NCI-H1105 treated with DMSO at 0.1 percent for 48 hours (cell line): ENCODE measurements at regions not wholly inside any gene's neighbourhood (a gene's known extent, or its start where the extent isn't known, plus 50 kb on each side); places are given as distances from the start of the nearest gene placed in this dataset.

ENCODE experiments used
- DNase-seq: peaks from one replicate; lab custom pipeline; 2025; lab: John Stamatoyannopoulos, UW

DNA sequence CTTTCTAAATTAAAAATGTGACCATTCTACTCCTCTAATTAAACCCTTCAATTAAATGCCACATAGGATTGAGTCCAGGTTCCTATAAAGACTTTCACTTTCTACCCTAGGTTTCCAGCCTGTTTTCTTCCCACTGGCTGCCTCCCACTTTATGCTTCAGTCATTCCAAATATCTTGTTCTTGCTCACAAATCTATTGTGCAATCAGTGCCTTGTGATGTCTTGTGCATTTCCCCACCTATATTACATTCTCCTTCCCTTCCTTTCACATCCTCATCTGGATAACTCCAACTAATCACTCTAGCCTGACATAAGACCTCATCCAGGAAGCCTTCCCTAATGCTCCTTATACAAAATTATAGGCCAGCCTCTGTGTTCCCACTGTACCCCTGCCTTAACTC, 281.7 kb upstream of the LRATD1 start:
- no peak for DNase-seq

DNA sequence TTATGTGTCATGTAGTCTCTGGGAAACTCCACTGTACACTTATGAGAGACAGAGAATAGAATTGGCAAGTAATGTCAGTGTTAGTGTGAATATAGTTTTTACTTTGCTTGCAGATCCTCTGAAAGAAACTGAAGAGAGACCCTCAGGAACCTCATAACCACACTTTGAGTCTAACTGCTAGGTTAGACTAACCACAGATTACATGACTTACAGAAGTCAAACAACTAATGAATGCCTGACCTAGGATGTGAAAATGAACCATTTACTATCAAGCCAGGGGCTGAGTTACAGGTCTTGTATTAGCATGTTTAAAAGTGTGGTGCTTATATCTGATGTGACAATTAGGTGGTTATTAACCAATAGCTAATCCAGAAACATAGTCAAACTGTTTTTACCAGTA, 280.4 kb upstream of the LRATD1 start:
- no peak for DNase-seq

- DNase-seq, result no peak
These were observed 278.3 kb upstream of the LRATD1 start for GRCh38 chr2:14354231-14354630.

- DNase-seq, result no peak
These were observed 277.4 kb upstream of the LRATD1 start for GRCh38 chr2:14355102-14355501.

DNA sequence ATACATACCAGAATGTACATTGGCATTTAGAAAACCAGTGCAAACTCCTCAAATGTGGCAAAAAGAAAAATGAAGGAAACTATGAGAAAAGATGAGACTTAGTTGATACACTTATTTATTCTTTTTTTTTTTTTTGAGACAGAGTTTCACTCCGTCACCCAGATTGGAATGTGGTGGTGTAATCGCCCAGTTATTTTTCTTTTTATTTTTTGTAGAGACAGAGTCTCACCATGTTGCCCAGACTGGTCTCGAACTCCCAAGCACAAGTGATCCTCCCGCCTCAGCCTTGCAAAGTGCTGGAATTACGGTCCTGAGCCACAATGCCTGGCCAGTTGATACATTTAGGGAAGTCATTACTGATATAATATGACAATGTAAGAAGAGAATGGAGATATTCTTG, 274.2 kb upstream of the LRATD1 start:
- DNase-seq, result no peak

GRCh38 chr2:14358774-14359173, 273.7 kb upstream of the LRATD1 start:
- no peak for DNase-seq

GRCh38 chr2:14363137-14363536, 269.4 kb upstream of the LRATD1 start:
- no peak for DNase-seq

- no peak for DNase-seq
These were observed 268.5 kb upstream of the LRATD1 start for GRCh38 chr2:14363976-14364375.

GRCh38 chr2:14364471-14364870, 268.0 kb upstream of the LRATD1 start:
- no peak for DNase-seq

GRCh38 chr2:14385043-14385442, 247.5 kb upstream of the LRATD1 start:
- no peak for DNase-seq

GRCh38 chr2:14387332-14387731, 245.2 kb upstream of the LRATD1 start:
- DNase-seq, result no peak

- no peak for DNase-seq
These were observed 243.8 kb upstream of the LRATD1 start for GRCh38 chr2:14388724-14389123.

GRCh38 chr2:14396533-14397083, 235.9 kb upstream of the LRATD1 start:
- no peak for DNase-seq

DNA sequence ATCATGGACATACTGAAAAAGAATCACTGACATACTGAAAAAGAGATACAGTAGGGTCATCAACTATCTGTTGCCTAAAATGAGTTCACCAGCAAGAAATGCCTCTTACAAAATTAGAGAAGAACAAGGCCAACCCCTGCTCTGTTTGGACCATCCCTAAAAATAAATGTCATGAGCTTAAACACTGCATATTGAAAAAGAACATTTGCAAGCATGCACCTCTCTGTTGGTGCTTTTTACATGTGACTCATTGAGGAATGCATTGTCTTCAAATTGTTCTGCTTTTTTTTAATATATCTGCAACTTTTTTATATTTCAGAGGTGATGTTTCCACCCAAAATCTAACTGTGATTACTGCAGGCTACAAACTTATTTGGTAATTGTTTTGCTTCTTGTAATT, 233.9 kb upstream of the LRATD1 start:
- DNase-seq, result no peak

GRCh38 chr2:14401873-14402272, 230.6 kb upstream of the LRATD1 start:
- DNase-seq, result peak; percentile 95

- DNase-seq, result no peak
These were observed 223.8 kb upstream of the LRATD1 start for GRCh38 chr2:14408695-14409094.

DNA sequence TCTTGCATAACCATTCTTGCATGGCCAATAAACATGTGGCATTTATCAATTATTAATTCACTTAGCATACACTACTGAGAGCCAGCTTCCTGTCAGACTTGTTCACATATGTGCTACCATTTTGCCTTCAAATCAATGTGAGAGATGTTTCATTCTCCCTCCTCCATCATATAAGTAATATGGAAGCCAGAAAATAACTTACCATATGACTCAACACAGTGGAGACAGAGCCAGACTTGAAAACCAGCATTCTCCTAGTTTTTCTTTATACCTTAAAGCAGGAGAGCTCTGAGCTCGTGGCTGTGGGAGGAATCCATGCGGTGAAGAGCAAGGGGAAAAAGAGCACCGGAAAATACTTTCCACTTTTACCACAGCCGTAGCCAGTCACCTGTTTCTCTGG, 215.0 kb upstream of the LRATD1 start:
- no peak for DNase-seq

- no peak for DNase-seq
These were observed 214.4 kb upstream of the LRATD1 start for GRCh38 chr2:14418115-14418514.

DNA sequence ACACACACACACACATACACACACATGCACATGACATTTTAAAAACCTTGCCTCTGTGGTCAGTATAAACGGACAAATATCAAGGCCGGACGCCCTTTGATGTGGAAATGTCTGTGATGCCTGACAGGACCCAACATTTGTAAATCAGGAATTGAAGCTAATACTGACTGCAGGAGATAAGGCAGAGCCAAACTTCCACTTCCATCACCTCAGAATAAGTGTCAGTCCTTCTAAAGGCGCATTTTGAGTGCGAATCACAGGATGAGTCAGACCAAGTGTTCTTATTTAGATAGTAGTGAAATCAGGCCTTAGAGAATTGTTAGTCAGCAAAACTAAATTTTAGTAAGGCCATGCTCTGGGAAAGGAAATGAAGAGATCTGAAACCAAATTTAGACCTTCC, 211.7 kb upstream of the LRATD1 start:
- no peak for DNase-seq

DNA sequence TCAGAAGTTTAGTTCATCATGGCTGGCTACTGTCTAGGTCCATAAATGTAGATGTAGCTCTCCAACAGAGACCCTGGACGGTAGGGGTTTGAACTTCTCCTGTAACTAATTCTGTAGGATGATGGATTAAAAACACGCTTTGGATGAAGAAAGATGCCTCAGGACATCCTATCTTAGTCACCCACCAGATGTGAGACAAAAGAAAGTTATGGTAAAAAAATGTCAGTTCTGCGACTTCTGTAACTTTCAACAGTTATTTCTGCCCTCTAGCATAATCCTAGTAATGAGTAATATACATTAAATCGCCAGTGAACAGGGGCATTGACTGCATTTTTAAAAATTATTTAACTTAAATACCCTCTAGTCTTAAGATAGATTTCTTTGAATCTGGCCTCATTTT, 210.1 kb upstream of the LRATD1 start:
- DNase-seq, result no peak

DNA sequence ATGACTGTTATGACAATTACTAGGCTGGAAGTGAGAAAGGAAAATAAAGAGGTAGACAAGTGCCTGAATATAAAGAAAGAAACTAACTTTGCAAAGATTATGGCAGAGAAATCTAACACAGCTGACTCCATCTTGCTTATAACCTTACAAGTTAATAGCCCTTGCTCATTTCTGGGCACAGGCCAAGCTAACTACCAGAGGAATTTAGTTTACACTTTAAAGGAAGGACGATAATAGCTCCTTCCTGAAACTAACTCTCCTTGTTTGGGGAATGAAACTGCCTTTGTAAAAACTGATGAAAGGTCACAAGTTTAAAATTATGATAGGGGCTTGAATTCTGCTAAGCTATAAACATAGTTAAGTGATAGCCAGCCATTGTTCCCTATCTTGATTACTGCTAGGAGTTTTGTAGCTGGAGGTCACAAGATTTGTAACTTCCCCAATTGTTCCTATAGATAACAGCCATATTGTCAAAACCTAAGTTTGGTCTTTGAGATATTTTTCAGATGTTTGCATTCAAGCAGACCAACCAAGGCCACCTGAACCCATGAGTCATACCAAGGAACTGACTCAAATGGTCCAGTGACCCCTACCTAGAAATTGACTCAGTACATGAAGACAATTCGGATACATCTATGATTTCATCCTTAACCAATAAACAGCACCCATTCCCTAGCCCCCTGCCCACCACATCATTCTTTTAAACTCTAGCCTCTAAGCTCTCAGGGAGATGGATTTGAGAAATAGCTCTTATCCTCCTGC, 209.2 kb upstream of the LRATD1 start:
- DNase-seq, result no peak

GRCh38 chr2:14424478-14425390, 207.8 kb upstream of the LRATD1 start:
- DNase-seq, result no peak

- DNase-seq, result no peak
These were observed 206.6 kb upstream of the LRATD1 start for GRCh38 chr2:14425869-14426268.
